HT1080 (cell line): ENCODE measurements at regions not wholly inside any gene's neighbourhood (a gene's known extent, or its start where the extent isn't known, plus 50 kb on each side); places are given as distances from the start of the nearest gene placed in this dataset.
A peak's percentile ranks its signal among the peaks of the same experiment; 100 is the strongest.
"Not testable (repeated sequence)": the region's sequence is repeated elsewhere in the genome, so short reads cannot be mapped to it uniquely, and the experiment has no call there.

ENCODE experiments used
- DNase-seq: peaks from one replicate; pipeline ENCODE4 v3.0.0-alpha.2; 2015; ENCODE audit warnings: low read depth

DNA sequence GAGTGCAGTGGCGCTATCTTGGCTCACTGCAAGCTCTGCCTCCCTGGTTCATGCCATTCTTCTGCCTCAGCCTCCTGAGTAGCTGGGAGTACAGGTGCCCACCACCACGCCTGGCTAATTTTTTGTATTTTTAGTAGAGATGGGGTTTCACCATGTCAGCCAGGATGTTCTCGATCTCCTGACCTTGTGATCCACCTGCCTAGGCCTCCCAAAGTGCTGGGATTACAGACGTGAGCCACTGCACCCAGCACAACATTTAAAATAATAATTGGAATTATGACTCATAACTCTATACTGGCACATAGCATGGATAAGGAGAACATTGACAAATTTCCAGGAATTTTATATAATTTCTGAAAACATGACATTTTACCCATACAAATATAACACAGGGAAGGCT lies 54.2 kb downstream of the DBET start:
- DNase-seq = not testable (repeated sequence)

DNA sequence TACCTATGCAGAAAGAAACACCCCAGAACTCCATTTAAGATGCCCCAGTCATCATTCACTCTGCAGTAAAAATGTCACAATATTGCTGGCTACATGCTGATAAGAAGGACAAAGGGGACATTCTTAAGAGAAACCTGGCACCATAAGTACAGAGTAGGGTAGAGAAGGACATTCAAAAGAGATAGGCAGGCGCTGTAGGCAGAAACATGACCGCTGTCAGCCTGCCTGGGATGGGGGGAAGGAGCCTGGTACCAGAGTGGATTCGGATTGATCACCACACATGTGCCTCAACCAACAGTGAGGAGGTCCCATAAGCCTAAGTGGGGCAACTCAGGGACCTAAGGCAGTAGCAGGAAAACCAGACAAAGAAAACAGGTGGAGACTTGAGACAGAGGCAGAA lies 54.1 kb upstream of the DUX4 start:
- peak; percentile 0 for DNase-seq

- peak; percentile 45 for DNase-seq
Measured at GRCh38 chr4:190120111-190120514, 53.5 kb upstream of the DUX4 start.

GRCh38 chr4:190120537-190121001 lies 53.0 kb upstream of the DUX4 start:
- peak; percentile 16 for DNase-seq

GRCh38 chr4:190121076-190121671 lies 52.4 kb upstream of the DUX4 start:
- DNase-seq = not testable (repeated sequence)

DNA sequence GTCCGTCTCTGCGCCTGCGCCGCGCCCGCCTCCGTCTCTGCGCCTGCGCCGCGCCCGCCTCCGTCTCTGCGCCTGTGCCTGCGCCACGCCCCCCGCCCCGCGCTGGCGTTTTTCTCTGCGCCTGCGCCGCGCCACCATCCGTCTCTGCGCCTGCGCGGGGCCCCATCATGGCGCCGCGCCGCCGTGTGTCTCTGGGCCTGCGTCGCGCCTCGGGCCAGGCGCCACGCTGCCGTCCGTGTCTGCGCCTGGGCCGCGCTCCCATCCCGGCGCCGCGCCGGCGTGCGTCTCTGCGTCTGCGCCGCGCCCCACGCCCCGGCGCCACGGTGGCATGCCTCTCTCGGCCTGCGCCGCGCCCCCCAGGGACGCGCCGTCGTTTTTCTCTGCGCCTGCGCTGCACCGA lies 51.8 kb upstream of the DUX4 start:
- no peak for DNase-seq

GRCh38 chr4:190122161-190123142 lies 51.1 kb upstream of the DUX4 start:
- peak; percentile 0 for DNase-seq
